NCI-H2081 (cell line): ENCODE measurements at regions not wholly inside any gene's neighbourhood (a gene's known extent, or its start where the extent isn't known, plus 50 kb on each side); places are given as distances from the start of the nearest gene placed in this dataset.
"Not testable (repeated sequence)": the region's sequence is repeated elsewhere in the genome, so short reads cannot be mapped to it uniquely, and the experiment has no call there.

ENCODE experiments used
- DNase-seq, 2 experiments: peaks; one replicate each; lab custom pipeline; 2025; lab: John Stamatoyannopoulos, UW

GRCh38 chr12:17215759-17216570 is 610.0 kb upstream of the LMO3 start:
- no peak for DNase-seq

GRCh38 chr12:17214929-17215328 is 609.0 kb upstream of the LMO3 start:
- DNase-seq, result no peak

GRCh38 chr12:17206553-17206952 is 600.6 kb upstream of the LMO3 start:
- DNase-seq, result no peak

GRCh38 chr12:17204289-17205054 is 598.5 kb upstream of the LMO3 start:
- no peak for DNase-seq

- no peak for DNase-seq
Measured at GRCh38 chr12:17203497-17203896, 597.5 kb upstream of the LMO3 start.

GRCh38 chr12:17197971-17198370 is 592.0 kb upstream of the LMO3 start:
- no peak for DNase-seq

- no peak for DNase-seq
Measured at GRCh38 chr12:17192721-17193120, 586.8 kb upstream of the LMO3 start.

GRCh38 chr12:17169726-17170471 is 563.9 kb upstream of the LMO3 start:
- no peak for DNase-seq

GRCh38 chr12:17159506-17160300 is 553.7 kb upstream of the LMO3 start:
- no peak for DNase-seq

- no peak for DNase-seq
Measured at GRCh38 chr12:17158201-17158600, 552.2 kb upstream of the LMO3 start.

- DNase-seq, result no peak
Measured at GRCh38 chr12:17151917-17152316, 546.0 kb upstream of the LMO3 start.

GRCh38 chr12:17148706-17149105 is 542.7 kb upstream of the LMO3 start:
- DNase-seq, result peak in 1 of 2 experiments; percentile 9

GRCh38 chr12:17142856-17143255 is 536.9 kb upstream of the LMO3 start:
- no peak for DNase-seq

- no peak for DNase-seq
Measured at GRCh38 chr12:17139931-17140330, 534.0 kb upstream of the LMO3 start.

- DNase-seq, result no peak
Measured at GRCh38 chr12:17137396-17137795, 531.4 kb upstream of the LMO3 start.

GRCh38 chr12:17134315-17134714 is 528.4 kb upstream of the LMO3 start:
- DNase-seq, result no peak

- DNase-seq, result no peak
Measured at GRCh38 chr12:17132336-17132735, 526.4 kb upstream of the LMO3 start.

- DNase-seq, result not testable (repeated sequence)
Measured at GRCh38 chr12:17116538-17116937, 510.6 kb upstream of the LMO3 start.

GRCh38 chr12:17110316-17110715 is 504.4 kb upstream of the LMO3 start:
- no peak for DNase-seq

GRCh38 chr12:17108877-17109541 is 503.0 kb upstream of the LMO3 start:
- peak; percentile 60 to 83 for DNase-seq

- DNase-seq, result no peak
Measured at GRCh38 chr12:17104801-17105200, 498.8 kb upstream of the LMO3 start.
